HG02610 (cell line): ENCODE measurements at regions not wholly inside any gene's neighbourhood (a gene's known extent, or its start where the extent isn't known, plus 50 kb on each side); places are given as distances from the start of the nearest gene placed in this dataset.
"Not testable (repeated sequence)": the region's sequence is repeated elsewhere in the genome, so short reads cannot be mapped to it uniquely, and the experiment has no call there.

ENCODE experiments used
- ATAC-seq: cut with Tn5 transposase; IDR thresholded peaks from one replicate; pipeline ENCODE4 v1.9.1; 2021; ENCODE audit warnings: mild to moderate bottlenecking, moderate library complexity; ENCODE audit not compliant: unreplicated experiment

- no peak for ATAC-seq
These were observed 115.3 kb downstream of the LTN1 start for GRCh38 chr21:28877318-28877884.

- no peak for ATAC-seq
These were observed 117.6 kb downstream of the LTN1 start for GRCh38 chr21:28875078-28875477.

GRCh38 chr21:28872218-28872617, 120.5 kb downstream of the LTN1 start:
- ATAC-seq = no peak

GRCh38 chr21:28871388-28872010, 121.2 kb downstream of the LTN1 start:
- no peak for ATAC-seq

GRCh38 chr21:28867401-28867800, 125.3 kb downstream of the LTN1 start:
- no peak for ATAC-seq

- no peak for ATAC-seq
These were observed 127.0 kb downstream of the LTN1 start for GRCh38 chr21:28865488-28866186.

GRCh38 chr21:28858424-28858823, 134.3 kb downstream of the LTN1 start:
- ATAC-seq = no peak

- no peak for ATAC-seq
These were observed 134.9 kb downstream of the LTN1 start for GRCh38 chr21:28857752-28858151.

- ATAC-seq = no peak
These were observed 136.0 kb downstream of the LTN1 start for GRCh38 chr21:28856588-28857250.

GRCh38 chr21:28852706-28853105, 140.0 kb downstream of the LTN1 start:
- ATAC-seq = no peak

- no peak for ATAC-seq
These were observed 141.0 kb downstream of the LTN1 start for GRCh38 chr21:28851645-28852044.

GRCh38 chr21:28839237-28839636, 153.4 kb downstream of the LTN1 start:
- not testable (repeated sequence) for ATAC-seq

GRCh38 chr21:28837426-28837825, 155.3 kb downstream of the LTN1 start:
- not testable (repeated sequence) for ATAC-seq

- ATAC-seq = not testable (repeated sequence)
These were observed 156.1 kb downstream of the LTN1 start for GRCh38 chr21:28836588-28836987.

- no peak for ATAC-seq
These were observed 158.1 kb downstream of the LTN1 start for GRCh38 chr21:28834335-28835238.

GRCh38 chr21:28833609-28834008, 159.1 kb downstream of the LTN1 start:
- no peak for ATAC-seq

GRCh38 chr21:28833182-28833581, 159.5 kb downstream of the LTN1 start:
- ATAC-seq = no peak

GRCh38 chr21:28832715-28833061, 160.0 kb downstream of the LTN1 start:
- no peak for ATAC-seq

GRCh38 chr21:28832013-28832714, 160.5 kb downstream of the LTN1 start:
- ATAC-seq = peak; percentile 61

GRCh38 chr21:28828981-28829380, 163.7 kb downstream of the LTN1 start:
- no peak for ATAC-seq
